HG03521 (cell line): ENCODE measurements at regions not wholly inside any gene's neighbourhood (a gene's known extent, or its start where the extent isn't known, plus 50 kb on each side); places are given as distances from the start of the nearest gene placed in this dataset.

ENCODE experiments used
- ATAC-seq: cut with Tn5 transposase; IDR thresholded peaks from one replicate; pipeline ENCODE4 v1.9.1; 2021; ENCODE audit warnings: mild to moderate bottlenecking, moderate library complexity; ENCODE audit not compliant: unreplicated experiment

GRCh38 chr12:24244231-24244630 is 294.8 kb upstream of the SOX5 start:
- ATAC-seq = no peak

GRCh38 chr12:24240707-24241106 is 291.2 kb upstream of the SOX5 start:
- no peak for ATAC-seq

- no peak for ATAC-seq
These were observed 284.2 kb upstream of the SOX5 start for GRCh38 chr12:24233519-24234246.

GRCh38 chr12:24232531-24232930 is 283.1 kb upstream of the SOX5 start:
- ATAC-seq = no peak

- ATAC-seq = no peak
These were observed 281.8 kb upstream of the SOX5 start for GRCh38 chr12:24231298-24231697.

GRCh38 chr12:24230061-24230701 is 280.7 kb upstream of the SOX5 start:
- ATAC-seq = no peak

GRCh38 chr12:24229031-24229700 is 279.7 kb upstream of the SOX5 start:
- no peak for ATAC-seq

GRCh38 chr12:24228371-24228770 is 278.9 kb upstream of the SOX5 start:
- ATAC-seq = no peak

- no peak for ATAC-seq
These were observed 278.1 kb upstream of the SOX5 start for GRCh38 chr12:24227551-24227950.

- no peak for ATAC-seq
These were observed 277.4 kb upstream of the SOX5 start for GRCh38 chr12:24226745-24227350.

- ATAC-seq = no peak
These were observed 274.9 kb upstream of the SOX5 start for GRCh38 chr12:24224401-24224800.

GRCh38 chr12:24223926-24224325 is 274.5 kb upstream of the SOX5 start:
- no peak for ATAC-seq

GRCh38 chr12:24222968-24223367 is 273.5 kb upstream of the SOX5 start:
- no peak for ATAC-seq

GRCh38 chr12:24212496-24212895 is 263.0 kb upstream of the SOX5 start:
- ATAC-seq = no peak

- no peak for ATAC-seq
These were observed 257.2 kb upstream of the SOX5 start for GRCh38 chr12:24206621-24207020.

GRCh38 chr12:24201258-24201970 is 251.9 kb upstream of the SOX5 start:
- no peak for ATAC-seq

GRCh38 chr12:24200010-24200409 is 250.5 kb upstream of the SOX5 start:
- ATAC-seq = no peak

- no peak for ATAC-seq
These were observed 249.6 kb upstream of the SOX5 start for GRCh38 chr12:24198936-24199671.

- no peak for ATAC-seq
These were observed 248.6 kb upstream of the SOX5 start for GRCh38 chr12:24198070-24198469.

GRCh38 chr12:24197532-24197931 is 248.1 kb upstream of the SOX5 start:
- ATAC-seq = no peak
